HUES48 (cell line): ENCODE measurements at regions not wholly inside any gene's neighbourhood (a gene's known extent, or its start where the extent isn't known, plus 50 kb on each side); places are given as distances from the start of the nearest gene placed in this dataset.
"Not testable (repeated sequence)": the region's sequence is repeated elsewhere in the genome, so short reads cannot be mapped to it uniquely, and the experiment has no call there.

Experiments used
- H3K27ac ChIP-seq: one replicate; pipeline ENCODE4 v1.7.0; 2013; ENCODE audit warnings: low read depth, low read length, inconsistent platforms
- H3K27me3 ChIP-seq: 2 replicates; pipeline ENCODE4 v1.6.1; 2013; ENCODE audit warnings: mild to moderate bottlenecking, low read length; ENCODE audit not compliant: control insufficient read depth, insufficient read depth
- H3K36me3 ChIP-seq: 2 replicates; pipeline ENCODE4 v1.6.1; 2013; ENCODE audit warnings: low read length; ENCODE audit not compliant: control insufficient read depth, insufficient read depth
- H3K4me1 ChIP-seq: 2 replicates; pipeline ENCODE4 v1.6.1; 2013; ENCODE audit warnings: mild to moderate bottlenecking, low read length; ENCODE audit not compliant: control insufficient read depth, insufficient read depth
- H3K4me3 ChIP-seq: 2 replicates; pipeline ENCODE4 v1.5.1; 2013; ENCODE audit warnings: mild to moderate bottlenecking, low read depth, low read length
- H3K9ac ChIP-seq: 2 replicates; pipeline ENCODE4 v1.6.1; 2013; ENCODE audit warnings: mild to moderate bottlenecking, low read depth, low read length, moderate library complexity
- H3K9me3 ChIP-seq: 2 replicates; pipeline ENCODE4 v1.6.1; 2013; ENCODE audit warnings: low read length; ENCODE audit not compliant: control insufficient read depth, insufficient read depth

GRCh38 chr3:89533275-89533674, 425.9 kb downstream of the EPHA3 start:
- H3K27me3 ChIP-seq, result no peaks in the 10 kb centered on the region
- H3K36me3 ChIP-seq, result no peaks in the 10 kb centered on the region
- H3K4me3 ChIP-seq, result no peak overlapping the region
- no peaks in the 10 kb centered on the region for H3K9me3 ChIP-seq
- no peak overlapping the region for H3K27ac ChIP-seq
- no peak overlapping the region for H3K9ac ChIP-seq
- H3K4me1 ChIP-seq, result peaks cover 15% of the 10 kb centered on the region

GRCh38 chr3:89554587-89554986, 447.2 kb downstream of the EPHA3 start:
- H3K4me3 ChIP-seq, H3K9me3 ChIP-seq, H3K27ac ChIP-seq, H3K27me3 ChIP-seq, H3K9ac ChIP-seq, H3K4me1 ChIP-seq, H3K36me3 ChIP-seq: not testable (repeated sequence)

- Histone ChIP-seq H3K9ac (no peak overlapping the region), H3K4me1 (no peaks in the 10 kb centered on the region), H3K27me3 (no peaks in the 10 kb centered on the region), H3K9me3 (no peaks in the 10 kb centered on the region), H3K36me3 (no peaks in the 10 kb centered on the region), H3K4me3 (no peak overlapping the region), H3K27ac (no peak overlapping the region)
Measured at GRCh38 chr3:89558711-89559110, 451.3 kb downstream of the EPHA3 start.

- Histone ChIP-seq H3K9me3 (no peaks in the 10 kb centered on the region), H3K9ac (no peak overlapping the region), H3K4me3 (no peak overlapping the region), H3K4me1 (no peaks in the 10 kb centered on the region), H3K36me3 (no peaks in the 10 kb centered on the region), H3K27ac (no peak overlapping the region), H3K27me3 (no peaks in the 10 kb centered on the region)
Measured at GRCh38 chr3:89560568-89560967, 453.1 kb downstream of the EPHA3 start.

GRCh38 chr3:89562373-89562772, 455.0 kb downstream of the EPHA3 start:
- no peaks in the 10 kb centered on the region for H3K36me3 ChIP-seq
- H3K4me3 ChIP-seq, result no peak overlapping the region
- H3K27ac ChIP-seq, result no peak overlapping the region
- H3K27me3 ChIP-seq, result no peaks in the 10 kb centered on the region
- no peak overlapping the region for H3K9ac ChIP-seq
- H3K4me1 ChIP-seq, result no peaks in the 10 kb centered on the region
- no peaks in the 10 kb centered on the region for H3K9me3 ChIP-seq

- Histone ChIP-seq H3K9me3 (no peaks in the 10 kb centered on the region), H3K36me3 (no peaks in the 10 kb centered on the region), H3K27ac (no peak overlapping the region), H3K9ac (no peak overlapping the region), H3K4me1 (no peaks in the 10 kb centered on the region), H3K4me3 (no peak overlapping the region), H3K27me3 (no peaks in the 10 kb centered on the region)
Measured at GRCh38 chr3:89565098-89565497, 457.7 kb downstream of the EPHA3 start.

GRCh38 chr3:89570465-89570864, 463.0 kb downstream of the EPHA3 start:
- H3K4me3 ChIP-seq, result no peak overlapping the region
- H3K9me3 ChIP-seq, result no peaks in the 10 kb centered on the region
- no peaks in the 10 kb centered on the region for H3K36me3 ChIP-seq
- no peak overlapping the region for H3K9ac ChIP-seq
- no peaks in the 10 kb centered on the region for H3K27me3 ChIP-seq
- no peaks in the 10 kb centered on the region for H3K4me1 ChIP-seq
- H3K27ac ChIP-seq, result no peak overlapping the region

GRCh38 chr3:89571298-89571697, 463.9 kb downstream of the EPHA3 start:
- Histone ChIP-seq H3K27me3 (no peaks in the 10 kb centered on the region), H3K9ac (no peak overlapping the region), H3K4me3 (no peak overlapping the region), H3K9me3 (no peaks in the 10 kb centered on the region), H3K27ac (no peak overlapping the region), H3K36me3 (no peaks in the 10 kb centered on the region), H3K4me1 (no peaks in the 10 kb centered on the region)

GRCh38 chr3:89571707-89572106, 464.3 kb downstream of the EPHA3 start:
- Histone ChIP-seq H3K4me1 (no peaks in the 10 kb centered on the region), H3K36me3 (no peaks in the 10 kb centered on the region), H3K9ac (no peak overlapping the region), H3K4me3 (no peak overlapping the region), H3K9me3 (no peaks in the 10 kb centered on the region), H3K27ac (no peak overlapping the region), H3K27me3 (no peaks in the 10 kb centered on the region)

GRCh38 chr3:89572261-89572660, 464.8 kb downstream of the EPHA3 start:
- H3K27me3 ChIP-seq, result no peaks in the 10 kb centered on the region
- H3K27ac ChIP-seq, result no peak overlapping the region
- no peaks in the 10 kb centered on the region for H3K36me3 ChIP-seq
- no peak overlapping the region for H3K4me3 ChIP-seq
- H3K4me1 ChIP-seq, result no peaks in the 10 kb centered on the region
- no peaks in the 10 kb centered on the region for H3K9me3 ChIP-seq
- no peak overlapping the region for H3K9ac ChIP-seq

GRCh38 chr3:89576417-89576816, 469.0 kb downstream of the EPHA3 start:
- Histone ChIP-seq H3K9ac (no peak overlapping the region), H3K9me3 (no peaks in the 10 kb centered on the region), H3K4me1 (no peaks in the 10 kb centered on the region), H3K27ac (no peak overlapping the region), H3K4me3 (no peak overlapping the region), H3K27me3 (no peaks in the 10 kb centered on the region), H3K36me3 (no peaks in the 10 kb centered on the region)
